Cardiac fibroblast (primary cell): ENCODE measurements at regions not wholly inside any gene's neighbourhood (a gene's known extent, or its start where the extent isn't known, plus 50 kb on each side); places are given as distances from the start of the nearest gene placed in this dataset.

Experiments
- DNase-seq, 2 donors: peaks; one replicate each; pipeline versions ENCODE4 v3.0.0 to v3.0.0-alpha.2; 2010; ENCODE audit warnings: low read depth in 2 of 2
- H3K4me3 ChIP-seq, 2 donors: replicated peaks in 1 of 2; 1 replicate in 1 of 2; 2 replicates in 1 of 2; pipeline ENCODE4 v1.5.1; 2011; ENCODE audit warnings: low read depth in 2 of 2, low read length in 2 of 2, mild to moderate bottlenecking in 2 of 2, moderate library complexity in 1 of 2
- TF ChIP-seq, protein P1 (sequence below): IDR thresholded peaks from one replicate; pipeline ENCODE4 v1.5.1; 2011; ENCODE audit warnings: low read depth, mild to moderate bottlenecking, low read length, inconsistent platforms

- no peak overlapping the region for H3K4me3 ChIP-seq
- TF ChIP-seq, protein P1, sequence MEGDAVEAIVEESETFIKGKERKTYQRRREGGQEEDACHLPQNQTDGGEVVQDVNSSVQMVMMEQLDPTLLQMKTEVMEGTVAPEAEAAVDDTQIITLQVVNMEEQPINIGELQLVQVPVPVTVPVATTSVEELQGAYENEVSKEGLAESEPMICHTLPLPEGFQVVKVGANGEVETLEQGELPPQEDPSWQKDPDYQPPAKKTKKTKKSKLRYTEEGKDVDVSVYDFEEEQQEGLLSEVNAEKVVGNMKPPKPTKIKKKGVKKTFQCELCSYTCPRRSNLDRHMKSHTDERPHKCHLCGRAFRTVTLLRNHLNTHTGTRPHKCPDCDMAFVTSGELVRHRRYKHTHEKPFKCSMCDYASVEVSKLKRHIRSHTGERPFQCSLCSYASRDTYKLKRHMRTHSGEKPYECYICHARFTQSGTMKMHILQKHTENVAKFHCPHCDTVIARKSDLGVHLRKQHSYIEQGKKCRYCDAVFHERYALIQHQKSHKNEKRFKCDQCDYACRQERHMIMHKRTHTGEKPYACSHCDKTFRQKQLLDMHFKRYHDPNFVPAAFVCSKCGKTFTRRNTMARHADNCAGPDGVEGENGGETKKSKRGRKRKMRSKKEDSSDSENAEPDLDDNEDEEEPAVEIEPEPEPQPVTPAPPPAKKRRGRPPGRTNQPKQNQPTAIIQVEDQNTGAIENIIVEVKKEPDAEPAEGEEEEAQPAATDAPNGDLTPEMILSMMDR = no peak
- DNase-seq = no peak
Observed at GRCh38 chr10:29037348-29038113, 251.3 kb upstream of the LYZL1 start.

GRCh38 chr10:29039091-29039490, 249.8 kb upstream of the LYZL1 start:
- TF ChIP-seq, protein P1 = no peak
- no peak for DNase-seq
- no peak overlapping the region for H3K4me3 ChIP-seq

DNA sequence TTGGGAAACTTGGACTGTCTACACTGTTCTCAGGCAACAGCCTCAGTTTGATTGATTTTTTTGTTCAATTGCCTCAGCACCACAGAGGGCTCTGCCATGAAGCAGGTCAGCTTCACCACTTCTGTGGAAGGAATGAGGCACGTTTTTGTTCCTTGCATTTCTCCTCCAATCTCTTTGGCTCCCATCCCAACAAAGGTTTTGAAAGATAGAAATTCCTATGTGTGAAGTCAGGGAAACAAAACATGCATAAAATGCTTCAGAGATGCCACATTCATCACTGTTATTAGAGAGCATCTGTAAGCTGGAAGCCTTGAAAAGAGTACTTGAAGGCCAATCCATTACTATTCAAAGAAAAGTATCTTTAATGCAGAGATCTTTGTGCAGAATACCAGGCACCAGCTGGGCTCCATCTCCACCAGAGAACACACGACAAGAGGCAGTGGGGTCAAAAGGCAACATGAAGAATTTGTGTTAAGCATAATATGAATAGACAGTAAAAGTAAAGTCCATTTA, 249.1 kb upstream of the LYZL1 start:
- peak; percentile 88 to 95 for DNase-seq
- TF ChIP-seq, protein P1 = no peak
- no peak overlapping the region for H3K4me3 ChIP-seq

DNA sequence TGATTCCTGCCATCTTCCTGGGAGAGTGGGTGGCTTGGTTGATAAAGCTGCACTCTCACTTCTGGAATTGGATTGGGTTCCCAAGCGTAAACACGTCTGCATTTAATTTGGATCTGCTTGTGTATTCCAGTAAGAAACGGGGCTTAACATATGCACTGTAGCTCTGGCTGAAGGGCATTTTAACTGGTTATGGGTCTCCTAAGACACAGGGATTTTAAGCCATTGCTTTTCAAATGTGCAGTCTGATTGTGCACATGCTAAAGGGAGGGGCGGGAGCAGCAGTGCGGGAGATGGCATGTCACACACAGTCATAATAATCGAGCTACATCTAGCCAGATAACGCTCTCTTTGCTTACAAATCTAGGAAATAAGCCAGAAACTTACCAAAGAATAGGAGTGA, 247.3 kb upstream of the LYZL1 start:
- H3K4me3 ChIP-seq = no peak overlapping the region
- DNase-seq = peak in 1 of 2 donors; percentile 40
- TF ChIP-seq, protein P1 = no peak

DNA sequence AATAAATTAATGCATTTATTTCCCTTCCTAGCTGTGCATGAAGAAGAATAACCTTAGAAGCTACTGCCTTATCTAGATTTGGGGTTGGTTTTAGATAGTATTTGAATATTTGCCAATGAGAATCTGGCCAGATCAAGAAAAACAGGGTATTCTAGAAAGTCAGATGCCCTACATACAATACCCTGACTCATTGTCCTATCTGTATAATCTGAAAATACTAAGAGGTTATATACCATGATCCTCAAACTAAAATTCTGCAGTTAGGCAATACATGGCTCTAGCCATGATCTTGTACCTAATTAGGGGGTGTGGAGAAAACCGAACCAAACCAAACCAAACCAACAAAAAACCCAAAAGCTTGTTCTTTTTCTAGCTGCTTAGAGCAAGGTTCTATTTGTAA, 240.4 kb upstream of the LYZL1 start:
- no peak overlapping the region for H3K4me3 ChIP-seq
- TF ChIP-seq, protein P1 = no peak
- DNase-seq = no peak

DNA sequence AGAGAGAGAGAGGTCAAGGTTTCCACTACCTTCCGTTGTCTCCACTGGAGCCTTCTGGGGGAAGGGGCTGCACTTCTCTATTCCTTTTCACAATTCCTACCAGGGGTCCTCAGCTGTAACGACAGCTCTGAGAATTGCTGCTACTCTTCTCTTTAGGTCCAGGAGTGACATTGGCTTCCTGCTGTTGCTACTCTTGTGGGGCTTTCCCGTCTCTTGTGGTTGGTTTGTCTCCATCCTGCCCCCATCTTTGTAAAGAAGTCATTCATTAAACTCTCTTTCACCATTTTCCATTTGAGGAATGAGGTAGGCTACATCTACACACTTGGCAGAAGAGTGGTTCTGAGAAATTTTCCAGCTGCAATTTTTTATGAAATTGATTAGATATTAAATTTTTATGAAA, 238.8 kb upstream of the LYZL1 start:
- no peak for DNase-seq
- TF ChIP-seq, protein P1 = no peak
- no peak overlapping the region for H3K4me3 ChIP-seq
